ENCODE measurements at regions not wholly inside any gene's neighbourhood (a gene's known extent, or its start where the extent isn't known, plus 50 kb on each side); places are given as distances from the start of the nearest gene placed in this dataset.

DNA sequence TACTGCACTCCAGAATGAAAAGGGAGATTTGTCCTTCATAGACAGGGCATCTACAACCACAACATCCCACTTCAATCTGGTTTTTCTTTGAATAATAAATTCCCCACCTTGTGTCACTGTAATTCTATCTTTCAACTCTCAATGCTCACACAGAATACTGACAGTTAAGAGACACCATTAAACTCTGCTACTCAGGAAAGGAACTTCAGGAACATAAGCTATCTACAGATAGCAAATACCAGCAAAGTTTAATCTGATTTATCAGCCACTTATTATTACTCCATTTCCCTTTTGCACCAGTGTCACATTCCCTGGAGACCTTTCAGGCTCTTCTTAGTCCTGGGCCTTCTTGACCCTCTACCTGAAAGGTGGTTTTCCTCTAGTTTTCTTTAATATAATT, 152.0 kb upstream of the LPP start:
- Histone ChIP-seq H3K27me3 (no peaks in the 10 kb centered on the region), H3K4me1 (no peaks in the 10 kb centered on the region), H3K27ac (no peak overlapping the region), H3K9me3 (no peaks in the 10 kb centered on the region), H3K4me3 (no peak overlapping the region), H3K36me3 (ENCODE audit: low read depth, missing control alignments) (no peaks in the 10 kb centered on the region)
- intact Hi-C loops (cut with DNase I; ENCODE audit: low total_unique reads), result no loop called here
- no peak for DNase-seq
- no peak for TF ChIP-seq POLR2A (IDR thresholded peaks at IDR 0.05)
- TF ChIP-seq, protein P1, sequence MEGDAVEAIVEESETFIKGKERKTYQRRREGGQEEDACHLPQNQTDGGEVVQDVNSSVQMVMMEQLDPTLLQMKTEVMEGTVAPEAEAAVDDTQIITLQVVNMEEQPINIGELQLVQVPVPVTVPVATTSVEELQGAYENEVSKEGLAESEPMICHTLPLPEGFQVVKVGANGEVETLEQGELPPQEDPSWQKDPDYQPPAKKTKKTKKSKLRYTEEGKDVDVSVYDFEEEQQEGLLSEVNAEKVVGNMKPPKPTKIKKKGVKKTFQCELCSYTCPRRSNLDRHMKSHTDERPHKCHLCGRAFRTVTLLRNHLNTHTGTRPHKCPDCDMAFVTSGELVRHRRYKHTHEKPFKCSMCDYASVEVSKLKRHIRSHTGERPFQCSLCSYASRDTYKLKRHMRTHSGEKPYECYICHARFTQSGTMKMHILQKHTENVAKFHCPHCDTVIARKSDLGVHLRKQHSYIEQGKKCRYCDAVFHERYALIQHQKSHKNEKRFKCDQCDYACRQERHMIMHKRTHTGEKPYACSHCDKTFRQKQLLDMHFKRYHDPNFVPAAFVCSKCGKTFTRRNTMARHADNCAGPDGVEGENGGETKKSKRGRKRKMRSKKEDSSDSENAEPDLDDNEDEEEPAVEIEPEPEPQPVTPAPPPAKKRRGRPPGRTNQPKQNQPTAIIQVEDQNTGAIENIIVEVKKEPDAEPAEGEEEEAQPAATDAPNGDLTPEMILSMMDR (IDR thresholded peaks at IDR 0.05), result no peak

DNA sequence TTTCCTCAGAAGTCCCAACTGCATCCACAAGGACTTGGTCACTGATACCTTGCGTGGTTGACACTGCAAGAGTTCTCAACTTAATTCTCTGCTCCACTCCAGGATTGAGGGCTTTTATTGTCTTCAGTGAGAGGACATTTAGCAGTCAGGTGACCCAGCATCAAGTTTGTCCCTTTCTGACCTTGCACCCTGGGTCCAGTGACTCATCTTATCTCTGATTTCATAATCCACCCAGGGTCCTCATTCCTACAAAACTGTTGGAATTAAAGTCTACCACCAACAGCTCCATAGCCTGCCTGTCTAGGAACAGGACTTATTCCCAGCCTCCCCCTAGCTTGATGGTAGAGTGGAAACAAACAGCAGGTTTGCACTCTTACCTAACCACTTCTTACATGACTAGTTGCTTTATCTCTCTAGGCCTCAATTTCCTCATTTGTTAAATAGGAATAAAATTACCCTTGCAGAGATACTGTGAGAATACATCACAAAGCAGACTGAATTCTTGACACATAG, 151.3 kb upstream of the LPP start:
- Histone ChIP-seq H3K4me3 (no peak overlapping the region), H3K27me3 (no peaks in the 10 kb centered on the region), H3K27ac (no peak overlapping the region), H3K9me3 (no peaks in the 10 kb centered on the region), H3K4me1 (no peaks in the 10 kb centered on the region), H3K36me3 (ENCODE audit: low read depth, missing control alignments) (no peaks in the 10 kb centered on the region)
- no peak for DNase-seq
- TF ChIP-seq, protein P1 (IDR thresholded peaks at IDR 0.05), result no peak
- TF ChIP-seq POLR2A (IDR thresholded peaks at IDR 0.05), result no peak
- 94 to 96% methylated on average over 1 of the region's 1 CpG for WGBS, 2 donors
- intact Hi-C loops (cut with DNase I; ENCODE audit: low total_unique reads), result no loop called here

DNA sequence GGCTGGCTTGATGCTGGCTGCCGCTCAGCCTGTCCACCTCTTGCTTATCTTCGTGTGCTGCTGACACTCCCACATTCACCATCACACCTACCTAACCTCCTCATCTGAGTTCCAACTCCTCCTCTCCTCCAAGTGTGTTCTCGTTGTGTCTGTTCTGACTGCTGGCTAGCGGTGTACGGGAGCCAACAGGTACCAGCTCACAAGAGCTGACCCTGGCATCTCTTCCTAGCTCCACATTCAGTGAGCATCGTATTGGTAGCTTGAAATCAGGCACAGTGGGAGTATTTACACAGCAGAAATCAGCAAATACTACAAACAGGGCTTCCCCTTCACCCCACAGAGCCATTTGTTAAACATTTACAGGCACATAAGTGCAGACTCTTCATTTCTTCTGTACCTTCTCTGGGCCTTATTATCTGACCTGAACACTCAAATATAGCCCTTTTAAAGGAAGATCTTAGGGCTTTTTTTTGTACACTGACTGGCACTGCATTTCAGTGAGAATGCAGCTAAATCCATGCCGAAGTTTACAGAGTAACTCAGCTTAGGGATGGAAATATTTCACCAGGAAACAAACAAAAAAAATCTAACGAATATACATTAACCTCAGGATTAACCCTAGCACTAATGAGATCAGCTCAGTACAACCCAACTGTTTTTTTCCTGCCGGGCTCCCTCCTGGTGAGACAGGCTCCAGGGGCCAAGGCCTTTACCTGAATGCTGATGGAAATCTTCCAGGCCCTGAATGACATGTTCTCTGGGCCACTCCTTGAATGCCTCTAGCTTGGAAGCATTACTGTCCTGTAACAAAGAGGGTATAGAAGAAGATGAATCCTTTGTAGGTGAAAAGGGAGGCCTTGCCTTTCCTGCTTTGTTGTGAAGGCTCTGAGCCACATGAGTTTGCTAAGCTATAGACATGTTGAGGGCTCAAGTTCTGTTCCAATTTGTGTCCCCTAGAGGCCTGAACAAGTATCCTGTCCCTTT, 150.5 kb upstream of the LPP start:
- TF ChIP-seq POLR2A (IDR thresholded peaks at IDR 0.05), result no peak
- TF ChIP-seq, protein P1 (IDR thresholded peaks at IDR 0.05), result no peak
- 77 to 83% methylated on average over 9 of the region's 9 CpGs for WGBS, 2 donors

DNA sequence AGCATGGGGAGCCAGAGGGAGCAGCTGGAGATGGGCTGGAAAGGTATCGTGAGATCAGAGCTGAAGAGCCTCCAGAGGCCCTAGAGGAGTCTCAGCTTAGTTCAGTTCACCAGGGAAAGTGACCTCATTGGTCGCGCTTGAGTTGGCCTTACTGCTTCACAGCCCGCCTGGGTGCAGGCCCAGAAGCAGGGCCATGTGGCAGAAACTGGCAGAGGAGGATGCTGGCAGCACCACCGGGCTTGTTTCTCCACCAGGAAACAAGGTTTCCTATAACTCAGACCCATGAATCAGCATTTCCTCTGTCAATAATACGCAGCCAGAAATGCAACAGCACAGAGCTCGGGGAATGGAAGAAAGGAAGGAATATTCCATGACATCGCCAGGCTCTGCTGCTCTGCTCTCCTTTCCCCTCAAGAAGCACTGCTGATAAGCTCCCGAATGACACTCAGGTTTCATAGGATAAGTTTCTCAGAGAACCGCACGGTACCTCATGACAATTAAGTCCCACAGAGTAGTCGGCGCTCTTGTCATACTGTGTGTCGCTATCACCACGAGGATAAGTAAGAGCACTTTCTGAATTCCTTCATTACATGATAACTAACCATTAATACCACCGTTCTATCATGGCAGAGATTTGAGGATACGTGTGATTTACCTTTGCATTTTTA, 147.1 kb upstream of the LPP start:
- no peak for DNase-seq
- no peaks in the 10 kb centered on the region for H3K36me3 ChIP-seq (ENCODE audit: low read depth, missing control alignments)
- no peak overlapping the region for H3K4me3 ChIP-seq
- H3K4me1 ChIP-seq, result no peaks in the 10 kb centered on the region
- no peaks in the 10 kb centered on the region for H3K9me3 ChIP-seq
- 80 to 83% methylated on average over 17 of the region's 17 CpGs for WGBS, 2 donors
- TF ChIP-seq, protein P1 (IDR thresholded peaks at IDR 0.05), result no peak
- no peak for TF ChIP-seq POLR2A (IDR thresholded peaks at IDR 0.05)
- intact Hi-C loops (cut with DNase I; ENCODE audit: low total_unique reads), result no loop called here
- H3K27me3 ChIP-seq, result no peaks in the 10 kb centered on the region
- H3K27ac ChIP-seq, result no peak overlapping the region

More for the DNA sequence above, 150.5 kb upstream of the LPP start:
- H3K4me1 ChIP-seq, result no peaks in the 10 kb centered on the region
- no peaks in the 10 kb centered on the region for H3K36me3 ChIP-seq (ENCODE audit: low read depth, missing control alignments)
- H3K27ac ChIP-seq, result no peak overlapping the region
- intact Hi-C loops (cut with DNase I; ENCODE audit: low total_unique reads), result no loop called here
- DNase-seq, result no peak
- no peaks in the 10 kb centered on the region for H3K27me3 ChIP-seq
- H3K4me3 ChIP-seq, result no peak overlapping the region
- H3K9me3 ChIP-seq, result no peaks in the 10 kb centered on the region
